Forelimb muscle (tissue), 1 donor: ENCODE measurements at regions not wholly inside any gene's neighbourhood (a gene's known extent, or its start where the extent isn't known, plus 50 kb on each side); places are given as distances from the start of the nearest gene placed in this dataset.

Experiments
- DNase-seq: peaks from one replicate; pipeline ENCODE4 v3.0.0-alpha.2; 2013; ENCODE audit warnings: low read depth

DNA sequence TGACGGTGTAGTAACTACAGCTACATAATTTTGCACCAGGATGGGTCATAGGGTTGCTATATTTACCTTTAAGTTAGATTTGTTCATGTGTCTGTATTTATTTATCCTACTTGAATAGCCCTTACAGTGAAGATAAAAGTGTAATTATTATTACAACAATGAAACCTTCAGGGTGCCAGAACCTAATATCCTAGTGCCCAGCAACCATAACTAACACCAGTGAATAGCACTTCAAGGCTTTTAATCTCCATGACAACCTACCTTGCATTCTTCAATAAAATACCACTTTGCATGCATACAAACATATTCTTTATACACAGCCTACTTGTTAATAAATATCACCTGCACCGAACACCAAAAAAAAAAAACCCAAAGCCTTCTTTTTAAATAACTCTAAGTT is 58.7 kb upstream of the G2E3 start:
- no peak for DNase-seq

DNA sequence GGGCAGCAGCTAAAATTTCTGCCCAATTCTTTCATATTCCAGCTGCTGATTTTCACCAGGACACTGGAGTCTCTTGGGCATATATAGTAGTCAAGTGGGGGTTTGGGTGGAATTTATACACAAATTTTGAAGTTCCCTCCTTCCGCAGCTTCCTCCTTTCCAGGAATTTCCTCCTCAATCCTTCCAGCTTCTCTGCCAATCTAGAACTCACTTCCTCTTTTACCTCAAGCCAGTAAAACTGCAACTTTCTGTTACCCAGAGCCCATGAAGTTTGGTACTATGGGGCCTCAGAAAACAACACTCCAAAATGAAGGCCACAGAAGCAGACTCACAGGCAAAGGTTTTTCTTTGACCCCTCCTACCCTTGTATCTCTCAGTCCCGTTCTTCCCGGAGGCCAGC is 51.7 kb upstream of the G2E3 start:
- DNase-seq = no peak
